ENCODE measurements at regions not wholly inside any gene's neighbourhood (a gene's known extent, or its start where the extent isn't known, plus 50 kb on each side); places are given as distances from the start of the nearest gene placed in this dataset.

GRCh38 chr2:216283038-216283900, 89.0 kb downstream of the MARCHF4 start:
- no peak overlapping the region for H3K4me3 ChIP-seq
- ATAC-seq: peak; percentile 38

GRCh38 chr2:216281876-216282275, 90.4 kb downstream of the MARCHF4 start:
- ATAC-seq: no peak
- DNase-seq: no peak

More at GRCh38 chr2:216283038-216283900, 89.0 kb downstream of the MARCHF4 start:
- TF ChIP-seq CTCF (IDR thresholded peaks at IDR 0.05): no peak
- Histone ChIP-seq H3K4me1 (no peaks in the 10 kb centered on the region), H3K27ac (no peak overlapping the region), H3K27me3 (no peaks in the 10 kb centered on the region), H3K9me3 (no peaks in the 10 kb centered on the region), H3K36me3 (no peaks in the 10 kb centered on the region)
- intact Hi-C loops (cut with DNase I): no loop called here
- DNase-seq: peak in 1 of 4 donors; percentile 61

GRCh38 chr2:216281316-216281715, 91.0 kb downstream of the MARCHF4 start:
- no peak overlapping the region for H3K27ac ChIP-seq
- H3K27me3 ChIP-seq: no peaks in the 10 kb centered on the region
- no peaks in the 10 kb centered on the region for H3K36me3 ChIP-seq
- H3K4me1 ChIP-seq: no peaks in the 10 kb centered on the region
- DNase-seq (no peak), ATAC-seq (no peak)
- no peak overlapping the region for H3K4me3 ChIP-seq
- intact Hi-C loops (cut with DNase I): no loop called here
- no peaks in the 10 kb centered on the region for H3K9me3 ChIP-seq
- no peak for TF ChIP-seq CTCF (IDR thresholded peaks at IDR 0.05)

More at GRCh38 chr2:216281876-216282275, 90.4 kb downstream of the MARCHF4 start:
- no peaks in the 10 kb centered on the region for H3K4me1 ChIP-seq
- TF ChIP-seq CTCF (IDR thresholded peaks at IDR 0.05): no peak
- intact Hi-C loops (cut with DNase I): no loop called here
- no peaks in the 10 kb centered on the region for H3K9me3 ChIP-seq
- no peaks in the 10 kb centered on the region for H3K27me3 ChIP-seq
- H3K27ac ChIP-seq: no peak overlapping the region
- H3K4me3 ChIP-seq: no peak overlapping the region
- no peaks in the 10 kb centered on the region for H3K36me3 ChIP-seq

GRCh38 chr2:216279459-216279858, 92.8 kb downstream of the MARCHF4 start:
- H3K36me3 ChIP-seq: no peaks in the 10 kb centered on the region
- H3K4me3 ChIP-seq: no peak overlapping the region
- no peak for TF ChIP-seq CTCF (IDR thresholded peaks at IDR 0.05)
- no peaks in the 10 kb centered on the region for H3K9me3 ChIP-seq
- H3K27ac ChIP-seq: no peak overlapping the region
- ATAC-seq: no peak
- peak in 1 of 4 donors; percentile 17 for DNase-seq
- no peaks in the 10 kb centered on the region for H3K4me1 ChIP-seq
- intact Hi-C loops (cut with DNase I): no loop called here
- no peaks in the 10 kb centered on the region for H3K27me3 ChIP-seq

GRCh38 chr2:216279031-216279430, 93.3 kb downstream of the MARCHF4 start:
- TF ChIP-seq CTCF (IDR thresholded peaks at IDR 0.05): no peak
- intact Hi-C loops (cut with DNase I): no loop called here
- H3K27me3 ChIP-seq: no peaks in the 10 kb centered on the region
- no peak overlapping the region for H3K4me3 ChIP-seq
- DNase-seq: no peak
- H3K27ac ChIP-seq: no peak overlapping the region
- H3K9me3 ChIP-seq: no peaks in the 10 kb centered on the region
- no peak for ATAC-seq
- no peaks in the 10 kb centered on the region for H3K36me3 ChIP-seq
- no peaks in the 10 kb centered on the region for H3K4me1 ChIP-seq

Measured in left lung (tissue), 4 donors.